ENCODE measurements at regions not wholly inside any gene's neighbourhood (a gene's known extent, or its start where the extent isn't known, plus 50 kb on each side); places are given as distances from the start of the nearest gene placed in this dataset.

DNA sequence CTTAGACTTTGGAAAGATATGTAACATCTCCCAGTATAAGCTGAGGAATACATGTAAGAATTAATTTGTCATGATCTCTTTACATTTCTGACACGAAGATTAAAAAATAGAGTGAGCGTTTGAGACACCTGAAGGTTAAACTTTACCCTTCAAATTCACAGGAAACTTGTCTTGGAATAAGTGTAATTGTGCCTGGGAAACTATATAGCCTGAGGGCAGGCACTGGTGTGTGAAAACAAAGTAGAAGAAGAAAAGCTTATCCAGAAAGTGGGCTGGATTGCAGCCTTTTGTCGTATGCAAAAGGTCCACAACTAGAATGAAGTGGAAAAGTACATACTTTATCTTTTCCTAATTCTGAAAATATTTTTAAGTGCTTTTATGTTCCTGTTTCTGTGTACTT is 275.7 kb upstream of the TCF21 start:
- H3K27ac ChIP-seq (ENCODE audit: low read depth, low read length), result no peak overlapping the region
- TF ChIP-seq, protein P1, sequence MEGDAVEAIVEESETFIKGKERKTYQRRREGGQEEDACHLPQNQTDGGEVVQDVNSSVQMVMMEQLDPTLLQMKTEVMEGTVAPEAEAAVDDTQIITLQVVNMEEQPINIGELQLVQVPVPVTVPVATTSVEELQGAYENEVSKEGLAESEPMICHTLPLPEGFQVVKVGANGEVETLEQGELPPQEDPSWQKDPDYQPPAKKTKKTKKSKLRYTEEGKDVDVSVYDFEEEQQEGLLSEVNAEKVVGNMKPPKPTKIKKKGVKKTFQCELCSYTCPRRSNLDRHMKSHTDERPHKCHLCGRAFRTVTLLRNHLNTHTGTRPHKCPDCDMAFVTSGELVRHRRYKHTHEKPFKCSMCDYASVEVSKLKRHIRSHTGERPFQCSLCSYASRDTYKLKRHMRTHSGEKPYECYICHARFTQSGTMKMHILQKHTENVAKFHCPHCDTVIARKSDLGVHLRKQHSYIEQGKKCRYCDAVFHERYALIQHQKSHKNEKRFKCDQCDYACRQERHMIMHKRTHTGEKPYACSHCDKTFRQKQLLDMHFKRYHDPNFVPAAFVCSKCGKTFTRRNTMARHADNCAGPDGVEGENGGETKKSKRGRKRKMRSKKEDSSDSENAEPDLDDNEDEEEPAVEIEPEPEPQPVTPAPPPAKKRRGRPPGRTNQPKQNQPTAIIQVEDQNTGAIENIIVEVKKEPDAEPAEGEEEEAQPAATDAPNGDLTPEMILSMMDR (IDR thresholded peaks at IDR 0.05; ENCODE audit: extremely low read depth, low read depth, low read length), result no peak
- no peaks in the 10 kb centered on the region for H3K27me3 ChIP-seq (ENCODE audit: insufficient read depth, low read length)
- H3K9me3 ChIP-seq (ENCODE audit: low read depth, low read length), result peaks cover 3% of the 10 kb centered on the region
- H4K20me1 ChIP-seq (ENCODE audit: insufficient read depth, low read length), result no peaks in the 10 kb centered on the region
- H3K36me3 ChIP-seq (ENCODE audit: insufficient read depth, low read length), result no peaks in the 10 kb centered on the region
- peak overlapping the region; percentile 43 for H2AFZ ChIP-seq (ENCODE audit: low read length)
- peaks cover 20% of the 10 kb centered on the region for H3K4me1 ChIP-seq (ENCODE audit: insufficient read depth, low read length)
- no peaks in the 10 kb centered on the region for H3K79me2 ChIP-seq (ENCODE audit: insufficient read depth, low read length)
- DNase-seq (ENCODE audit: insufficient read length, low spot score, missing footprints), result no peak
- no peak overlapping the region for H3K4me3 ChIP-seq (ENCODE audit: insufficient read depth, low read length)
- H3K4me2 ChIP-seq (ENCODE audit: insufficient read depth, low read length), result no peak overlapping the region

DNA sequence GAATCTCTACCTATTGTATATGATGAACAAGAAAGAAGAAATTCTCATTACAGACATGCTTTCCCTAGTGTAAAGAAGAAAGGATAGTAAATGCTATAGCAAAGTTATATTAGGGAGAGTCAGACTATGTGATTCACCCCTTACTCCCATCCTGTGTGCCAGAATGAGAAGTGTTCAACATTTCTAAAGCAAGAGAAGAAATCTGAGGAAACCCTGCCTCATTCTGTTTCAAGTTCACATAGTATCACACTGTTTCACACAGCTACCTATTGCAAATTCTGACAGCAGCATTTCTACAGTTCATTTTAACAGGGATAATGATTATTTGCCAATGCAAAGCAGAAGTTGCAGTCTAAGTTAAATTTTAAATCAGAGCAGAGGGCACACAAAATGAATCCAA is 267.2 kb upstream of the TCF21 start:
- no peaks in the 10 kb centered on the region for H3K27me3 ChIP-seq (ENCODE audit: insufficient read depth, low read length)
- H3K36me3 ChIP-seq (ENCODE audit: insufficient read depth, low read length), result no peaks in the 10 kb centered on the region
- no peak for DNase-seq (ENCODE audit: insufficient read length, low spot score, missing footprints)
- H3K4me1 ChIP-seq (ENCODE audit: insufficient read depth, low read length), result peaks cover 34% of the 10 kb centered on the region
- no peak overlapping the region for H3K4me3 ChIP-seq (ENCODE audit: insufficient read depth, low read length)
- TF ChIP-seq, protein P1 (IDR thresholded peaks at IDR 0.05; ENCODE audit: extremely low read depth, low read depth, low read length), result no peak
- H3K27ac ChIP-seq (ENCODE audit: low read depth, low read length), result peak overlapping the region; percentile 77
- H3K79me2 ChIP-seq (ENCODE audit: insufficient read depth, low read length), result no peaks in the 10 kb centered on the region
- H3K4me2 ChIP-seq (ENCODE audit: insufficient read depth, low read length), result no peak overlapping the region
- no peaks in the 10 kb centered on the region for H3K9me3 ChIP-seq (ENCODE audit: low read depth, low read length)
- H4K20me1 ChIP-seq (ENCODE audit: insufficient read depth, low read length), result no peaks in the 10 kb centered on the region
- peak overlapping the region; percentile 13 for H2AFZ ChIP-seq (ENCODE audit: low read length)

DNA sequence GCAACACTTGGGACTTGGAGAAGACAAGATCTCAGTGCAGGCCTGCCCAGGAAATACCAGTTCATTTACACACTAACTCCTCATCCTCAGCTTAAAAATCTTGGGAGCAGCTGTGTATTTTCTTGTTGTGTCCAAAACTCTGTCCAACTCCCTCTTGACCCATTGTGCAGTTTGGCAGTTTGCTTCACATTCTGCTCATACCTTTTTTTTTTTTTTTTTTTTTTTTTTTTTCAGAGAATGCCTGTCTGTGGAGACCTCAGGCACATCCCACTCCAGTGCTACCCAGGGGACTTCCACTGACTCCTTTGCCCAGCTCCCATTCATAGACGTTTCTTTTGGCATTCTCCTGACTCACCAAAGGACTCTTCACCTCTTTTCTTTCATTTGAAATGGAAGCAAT is 265.8 kb upstream of the TCF21 start:
- peak overlapping the region; percentile 63 for H3K4me2 ChIP-seq (ENCODE audit: insufficient read depth, low read length)
- H3K4me1 ChIP-seq (ENCODE audit: insufficient read depth, low read length), result peaks cover 34% of the 10 kb centered on the region
- no peaks in the 10 kb centered on the region for H3K36me3 ChIP-seq (ENCODE audit: insufficient read depth, low read length)
- H3K9me3 ChIP-seq (ENCODE audit: low read depth, low read length), result no peaks in the 10 kb centered on the region
- peak overlapping the region; percentile 14 for H3K4me3 ChIP-seq (ENCODE audit: insufficient read depth, low read length)
- peak; percentile 18 for DNase-seq (ENCODE audit: insufficient read length, low spot score, missing footprints)
- TF ChIP-seq, protein P1 (IDR thresholded peaks at IDR 0.05; ENCODE audit: extremely low read depth, low read depth, low read length), result no peak
- no peaks in the 10 kb centered on the region for H4K20me1 ChIP-seq (ENCODE audit: insufficient read depth, low read length)
- no peak overlapping the region for H2AFZ ChIP-seq (ENCODE audit: low read length)
- H3K27ac ChIP-seq (ENCODE audit: low read depth, low read length), result peak overlapping the region; percentile 77
- H3K79me2 ChIP-seq (ENCODE audit: insufficient read depth, low read length), result no peaks in the 10 kb centered on the region
- no peaks in the 10 kb centered on the region for H3K27me3 ChIP-seq (ENCODE audit: insufficient read depth, low read length)

DNA sequence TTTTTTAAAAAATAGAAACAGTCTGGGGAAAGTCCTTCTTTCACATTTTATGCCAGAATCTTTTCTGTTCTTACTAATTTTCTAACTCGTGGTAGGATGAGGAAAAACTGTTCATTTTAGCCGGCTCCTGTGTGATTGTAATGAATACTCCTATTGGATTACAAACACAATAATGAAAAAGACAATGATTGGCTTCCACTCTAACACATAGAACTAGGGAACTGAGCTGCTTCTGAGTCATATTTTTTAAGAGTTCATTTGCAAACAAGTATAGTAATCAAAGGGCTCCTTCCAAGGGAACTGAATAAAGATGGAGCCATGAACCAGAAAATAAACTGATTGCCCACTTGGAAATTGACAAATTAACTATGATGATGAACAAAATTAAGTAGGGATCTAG is 265.3 kb upstream of the TCF21 start:
- Histone ChIP-seq H3K9me3 (ENCODE audit: low read depth, low read length) (no peaks in the 10 kb centered on the region), H3K27me3 (ENCODE audit: insufficient read depth, low read length) (no peaks in the 10 kb centered on the region), H3K4me1 (ENCODE audit: insufficient read depth, low read length) (peaks cover 34% of the 10 kb centered on the region), H4K20me1 (ENCODE audit: insufficient read depth, low read length) (no peaks in the 10 kb centered on the region), H3K27ac (ENCODE audit: low read depth, low read length) (peak overlapping the region; percentile 77), H2AFZ (ENCODE audit: low read length) (peak overlapping the region; percentile 64), H3K36me3 (ENCODE audit: insufficient read depth, low read length) (no peaks in the 10 kb centered on the region), H3K79me2 (ENCODE audit: insufficient read depth, low read length) (no peaks in the 10 kb centered on the region), H3K4me2 (ENCODE audit: insufficient read depth, low read length) (peak overlapping the region; percentile 63), H3K4me3 (ENCODE audit: insufficient read depth, low read length) (peak overlapping the region; percentile 14)
- TF ChIP-seq, protein P1 (IDR thresholded peaks at IDR 0.05; ENCODE audit: extremely low read depth, low read depth, low read length), result no peak
- DNase-seq (ENCODE audit: insufficient read length, low spot score, missing footprints), result no peak
